H1 (cell line): ENCODE measurements at regions not wholly inside any gene's neighbourhood (a gene's known extent, or its start where the extent isn't known, plus 50 kb on each side); places are given as distances from the start of the nearest gene placed in this dataset.

Source experiments
- CTCF ChIA-PET: fragments of 300-600 bp; sonication (Branson Sonifier 250); formaldehyde crosslinking; loops from one replicate; lab custom pipeline; 2021; ENCODE audit not compliant: partially characterized antibody; lab: Charles Lee
- POLR2A ChIA-PET: fragments of 300-600 bp; sonication (Branson Sonifier 250); formaldehyde crosslinking; loops from one replicate; lab custom pipeline; 2021; ENCODE audit warnings: inconsistent platforms; ENCODE audit not compliant: partially characterized antibody; lab: Charles Lee
- DNase-seq, 2 experiments: peaks; one replicate each; pipeline versions ENCODE4 v3.0.0 to v3.0.0-alpha.2; 2010 to 2022; ENCODE audit warnings: low spot score in 2 of 2, low read depth in 1 of 2, mixed read lengths in 1 of 2
- FAIRE-seq: peaks from 2 replicates; lab custom pipeline; 2011; peaks lifted over from hg19 to GRCh38; lab: Jason Lieb, UNC
- H2AFZ ChIP-seq: 2 replicates; pipeline ENCODE4 v1.8.1; 2012; ENCODE audit warnings: low read length, inconsistent platforms
- H2AK5ac ChIP-seq: 2 replicates; pipeline ENCODE4 v1.6.1; 2013; ENCODE audit warnings: low read depth, low read length
- H2BK120ac ChIP-seq: replicated peaks from 2 replicates; pipeline ENCODE3; 2013; ENCODE audit warnings: low read depth, low read length, inconsistent platforms
- H2BK12ac ChIP-seq: 2 replicates; pipeline ENCODE4 v1.6.1; 2013; ENCODE audit warnings: low read depth, low read length
- H2BK15ac ChIP-seq: 2 replicates; pipeline ENCODE4 v1.6.1; 2013; ENCODE audit warnings: low read length
- H2BK20ac ChIP-seq: 2 replicates; pipeline ENCODE4 v1.6.1; 2013; ENCODE audit warnings: low read length
- H2BK5ac ChIP-seq: 2 replicates; pipeline ENCODE4 v1.6.1; 2013; ENCODE audit warnings: low read depth, low read length
- H3K14ac ChIP-seq: 2 replicates; pipeline ENCODE4 v1.6.1; 2013; ENCODE audit warnings: inconsistent platforms; ENCODE audit not compliant: insufficient read length
- H3K18ac ChIP-seq: 2 replicates; pipeline ENCODE4 v1.6.1; 2013; ENCODE audit warnings: low read length; ENCODE audit errors: extremely low read depth
- H3K23ac ChIP-seq: 2 replicates; pipeline ENCODE4 v1.6.1; 2013; ENCODE audit warnings: inconsistent platforms; ENCODE audit not compliant: insufficient read length
- H3K23me2 ChIP-seq: 2 replicates; pipeline ENCODE4 v1.6.1; 2013; ENCODE audit warnings: low read depth, low read length
- H3K27ac ChIP-seq: 2 replicates; pipeline ENCODE4 v1.6.1; 2011; ENCODE audit warnings: low read depth, low read length, inconsistent platforms
- H3K27me3 ChIP-seq, 4 experiments: replicated peaks in 1 of 4; 1 replicate in 1 of 4; 2 replicates in 3 of 4; pipeline versions ENCODE4 v1.6.1 to v1.8.1; 2011 to 2013; ENCODE audit warnings: low read length in 3 of 4, mild to moderate bottlenecking in 3 of 4, inconsistent platforms in 2 of 4, mixed read lengths in 2 of 4, moderate library complexity in 1 of 4; ENCODE audit not compliant: control insufficient read depth in 3 of 4, insufficient read depth in 3 of 4; ENCODE audit errors: extremely low read depth in 1 of 4
- H3K36me3 ChIP-seq, 4 experiments: 2 replicates each; pipeline versions ENCODE4 v1.6.1 to v1.8.1; 2011 to 2013; ENCODE audit warnings: mild to moderate bottlenecking in 4 of 4, low read length in 3 of 4, moderate library complexity in 2 of 4, control low read depth in 1 of 4, inconsistent platforms in 1 of 4; ENCODE audit not compliant: insufficient read depth in 4 of 4, control insufficient read depth in 2 of 4
- H3K4ac ChIP-seq: replicated peaks from 2 replicates; pipeline ENCODE3; 2013; ENCODE audit warnings: low read length, low read depth, mixed read lengths, inconsistent platforms; ENCODE audit not compliant: insufficient read length
- H3K4me1 ChIP-seq, 4 experiments: replicated peaks in 1 of 4; 1 replicate in 1 of 4; 2 replicates in 3 of 4; pipeline versions ENCODE4 v1.6.1 to v1.8.1; 2011 to 2013; ENCODE audit warnings: low read length in 3 of 4, inconsistent platforms in 2 of 4, mixed read lengths in 1 of 4; ENCODE audit not compliant: insufficient read depth in 4 of 4, control insufficient read depth in 3 of 4
- H3K4me2 ChIP-seq, 2 experiments: 2 replicates each; pipeline versions ENCODE4 v1.6.1 to v1.8.1; 2011 to 2013; ENCODE audit warnings: low read depth in 2 of 2, low read length in 2 of 2, control low read depth in 1 of 2, inconsistent platforms in 1 of 2, mild to moderate bottlenecking in 1 of 2; ENCODE audit not compliant: insufficient read depth in 1 of 2
- H3K4me3 ChIP-seq, 4 experiments: fragments of 200-600, 300-600 bp in 1 of 4; sonication (generic), shearing (Covaris generic), sonication (Bioruptor Twin) in 1 of 4; 2 replicates each; pipeline versions ENCODE4 v1.5.1 to v1.8.1; 2011 to 2016; ENCODE audit warnings: low read length in 4 of 4, low read depth in 3 of 4, control low read depth in 2 of 4, inconsistent platforms in 2 of 4, mild to moderate bottlenecking in 2 of 4, mixed read lengths in 1 of 4, moderate library complexity in 1 of 4; ENCODE audit not compliant: insufficient read depth in 2 of 4; ENCODE audit errors: extremely low read depth in 1 of 4
- H3K56ac ChIP-seq: replicated peaks from 2 replicates; pipeline ENCODE3; 2013; ENCODE audit warnings: low read depth, mild to moderate bottlenecking, mixed read lengths, low read length, inconsistent platforms; ENCODE audit not compliant: insufficient read length
- H3K79me1 ChIP-seq: 2 replicates; pipeline ENCODE4 v1.6.1; 2013; ENCODE audit warnings: low read depth, low read length, control low read depth
- H3K79me2 ChIP-seq, 2 experiments: 2 replicates each; pipeline versions ENCODE4 v1.6.1 to v1.8.1; 2012 to 2013; ENCODE audit warnings: low read length in 2 of 2, mild to moderate bottlenecking in 2 of 2, inconsistent platforms in 1 of 2; ENCODE audit not compliant: insufficient read depth in 2 of 2, control insufficient read depth in 1 of 2
- H3K9ac ChIP-seq, 4 experiments: replicated peaks in 1 of 4; 1 replicate in 1 of 4; 2 replicates in 3 of 4; pipeline versions ENCODE4 v1.6.1 to v1.8.1; 2011 to 2013; ENCODE audit warnings: low read depth in 3 of 4, low read length in 3 of 4, control low read depth in 2 of 4, mild to moderate bottlenecking in 2 of 4, moderate library complexity in 2 of 4, inconsistent platforms in 1 of 4; ENCODE audit errors: extremely low read depth in 1 of 4
- H3K9me3 ChIP-seq, 2 experiments: 2 replicates each; pipeline versions ENCODE4 v1.6.1 to v1.8.1; 2012 to 2013; ENCODE audit warnings: mild to moderate bottlenecking in 2 of 2, moderate library complexity in 2 of 2, control low read depth in 1 of 2, inconsistent platforms in 1 of 2, low read depth in 1 of 2, low read length in 1 of 2, mixed read lengths in 1 of 2; ENCODE audit not compliant: insufficient read depth in 2 of 2
- H4K20me1 ChIP-seq, 2 experiments: replicated peaks in 1 of 2; 2 replicates each; pipeline versions ENCODE3 to v1.8.1; 2011 to 2013; ENCODE audit warnings: inconsistent platforms in 2 of 2, low read length in 2 of 2, mild to moderate bottlenecking in 1 of 2; ENCODE audit not compliant: insufficient read depth in 2 of 2, control insufficient read depth in 1 of 2
- H4K5ac ChIP-seq: 2 replicates; pipeline ENCODE4 v1.6.1; 2013; ENCODE audit warnings: low read length, low read depth, mixed read lengths, inconsistent platforms; ENCODE audit not compliant: insufficient read length
- H4K8ac ChIP-seq: 2 replicates; pipeline ENCODE4 v1.8.0; 2013; ENCODE audit warnings: mild to moderate bottlenecking, moderate library complexity, low read length, inconsistent platforms; ENCODE audit not compliant: insufficient read depth; ENCODE audit errors: extremely low read depth
- H4K91ac ChIP-seq: replicated peaks from 2 replicates; pipeline ENCODE3; 2013; ENCODE audit warnings: low read length, mixed read lengths, inconsistent platforms; ENCODE audit not compliant: insufficient read length
- CBX8 ChIP-seq: fragments of 300-800, 300-1000 bp; sonication (generic); IDR thresholded peaks from 2 replicates; pipeline ENCODE4 v1.7.1; 2016; ENCODE audit warnings: low read depth, low read length, borderline replicate concordance
- CTBP2 ChIP-seq: IDR thresholded peaks from 2 replicates; pipeline ENCODE4 v1.7.0; 2011; ENCODE audit warnings: borderline replicate concordance, mild to moderate bottlenecking, moderate library complexity, mixed read lengths, low read length; ENCODE audit not compliant: insufficient read depth, insufficient read length
- EGR1 ChIP-seq: IDR thresholded peaks from 2 replicates; pipeline ENCODE4 v1.6.1; 2011; ENCODE audit warnings: low read depth, low read length, borderline replicate concordance
- EP300 ChIP-seq, 2 experiments: IDR thresholded peaks; 1 replicate in 1 of 2; 2 replicates in 1 of 2; pipeline ENCODE4 v1.6.1; 2011 to 2012; ENCODE audit warnings: low read depth in 2 of 2, low read length in 2 of 2, mild to moderate bottlenecking in 2 of 2, borderline replicate concordance in 1 of 2, inconsistent platforms in 1 of 2, moderate library complexity in 1 of 2
- KDM1A ChIP-seq: fragments of 200-600, 300-600 bp; sonication (generic); IDR thresholded peaks from 2 replicates; pipeline ENCODE4 v1.7.1; 2016; ENCODE audit warnings: mild to moderate bottlenecking, low read length, borderline replicate concordance
- KDM4A ChIP-seq: IDR thresholded peaks from one replicate; pipeline ENCODE4 v1.7.1; 2012; ENCODE audit warnings: low read depth, mild to moderate bottlenecking, moderate library complexity, low read length, inconsistent platforms; ENCODE audit not compliant: severe bottlenecking
- PHF8 ChIP-seq: fragments of 200-600 bp; sonication (generic); conservative IDR thresholded peaks from 2 replicates; pipeline ENCODE4 v1.7.1; 2012; ENCODE audit warnings: low read depth, mild to moderate bottlenecking, inconsistent platforms, low read length, moderate library complexity
- POLR2A ChIP-seq, 2 experiments: IDR thresholded peaks; 1 replicate in 1 of 2; 2 replicates in 1 of 2; pipeline ENCODE4 v1.6.1; 2011; ENCODE audit warnings: low read depth in 2 of 2, low read length in 2 of 2, mild to moderate bottlenecking in 2 of 2; ENCODE audit errors: control extremely low read depth in 1 of 2
- POLR2AphosphoS5 ChIP-seq: IDR thresholded peaks from 2 replicates; pipeline ENCODE4 v1.6.1; 2011; ENCODE audit warnings: low read depth, low read length
- RXRA ChIP-seq: IDR thresholded peaks from 2 replicates; pipeline ENCODE4 v1.6.1; 2011; ENCODE audit warnings: low read depth, mild to moderate bottlenecking, low read length, moderate library complexity; ENCODE audit not compliant: insufficient read depth
- SP1 ChIP-seq: IDR thresholded peaks from 2 replicates; pipeline ENCODE4 v1.6.1; 2011; ENCODE audit warnings: low read depth, low read length
- SP2 ChIP-seq: IDR thresholded peaks from 2 replicates; pipeline ENCODE4 v1.6.1; 2012; ENCODE audit warnings: mild to moderate bottlenecking, low read length, inconsistent platforms
- SUZ12 ChIP-seq: fragments of 200-600 bp; sonication (generic); IDR thresholded peaks from 2 replicates; pipeline ENCODE4 v1.6.1; 2012; ENCODE audit warnings: mild to moderate bottlenecking, inconsistent platforms, low read length, moderate library complexity, mixed read lengths
- TBP ChIP-seq: IDR thresholded peaks from 2 replicates; pipeline ENCODE4 v1.6.1; 2011; ENCODE audit warnings: low read depth, low read length, improper control_type of control experiment
- TEAD4 ChIP-seq: IDR thresholded peaks from 2 replicates; pipeline ENCODE4 v1.6.1; 2012; ENCODE audit warnings: low read depth, low read length, inconsistent platforms, mixed read lengths
- WGBS, 2 experiments: shearing (Covaris generic) in 1 of 2; methylation state at CpG; one replicate each; pipeline versions ENCODE4 v1.1.6 to v1.1.7; 2013 to 2015; ENCODE audit warnings: low lambda C conversion rate in 2 of 2, mixed read lengths in 2 of 2, inconsistent platforms in 1 of 2, low coverage in 1 of 2, missing lambda C conversion rate in 1 of 2; ENCODE audit not compliant: insufficient replicate concordance in 2 of 2, insufficient coverage in 1 of 2, insufficient read length in 1 of 2; ENCODE audit errors: extremely low coverage in 1 of 2, missing lambda C conversion rate in 1 of 2; 5-methylcytosine and 5-hydroxymethylcytosine counted together
- TF ChIP-seq, protein P1 (sequence below): IDR thresholded peaks from 2 replicates; pipeline ENCODE4 v1.6.1; 2012; ENCODE audit warnings: inconsistent platforms

DNA sequence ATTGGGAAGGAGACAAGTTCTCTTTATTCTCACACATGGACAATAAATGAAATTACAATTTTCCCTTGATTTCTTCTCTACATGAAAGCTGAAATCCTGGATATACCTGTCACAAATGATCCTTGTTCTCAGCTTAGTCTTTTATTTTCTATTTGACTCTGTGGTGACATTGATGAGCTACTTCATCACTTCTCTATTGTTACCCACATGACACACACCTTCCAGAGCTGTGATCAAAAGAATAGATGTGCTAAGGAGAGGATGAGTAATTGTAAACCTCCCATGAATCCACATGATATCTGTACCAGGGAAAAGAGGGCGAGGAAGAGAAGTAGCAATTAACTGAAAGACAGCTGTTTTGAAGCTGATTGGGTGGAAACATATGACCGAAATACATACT lies 102.0 kb downstream of the CAVIN4 start:
- Histone ChIP-seq H2BK5ac (no peak overlapping the region), H2BK120ac (no peak overlapping the region), H3K36me3 (no peaks in the 10 kb centered on the region), H3K27me3 (no peaks in the 10 kb centered on the region), H3K4ac (no peak overlapping the region), H3K4me2 (no peak overlapping the region), H3K56ac (no peak overlapping the region), H2BK20ac (no peak overlapping the region), H2AFZ (no peak overlapping the region), H4K20me1 (no peaks in the 10 kb centered on the region), H3K79me2 (no peaks in the 10 kb centered on the region), H2BK15ac (no peak overlapping the region), H2BK12ac (no peak overlapping the region), H3K14ac (no peak overlapping the region), H3K79me1 (no peaks in the 10 kb centered on the region), H4K5ac (no peak overlapping the region), H3K4me3 (no peak overlapping the region), H2AK5ac (no peak overlapping the region), H3K23me2 (no peaks in the 10 kb centered on the region), H3K23ac (no peak overlapping the region), H3K9me3 (no peaks in the 10 kb centered on the region), H3K18ac (no peak overlapping the region), H4K8ac (no peak overlapping the region), H4K91ac (no peak overlapping the region), H3K27ac (no peak overlapping the region), H3K4me1 (no peaks in the 10 kb centered on the region), H3K9ac (no peak overlapping the region)
- CTCF ChIA-PET: interaction anchor here (0.6 to 3.7 kb wide), 5 partner anchors 10 to 505 kb away, joined by 3 to 18 read pairs (median 4); no protein-coding TSS in a partner anchor
- no peak for DNase-seq
- no peak for FAIRE-seq
- POLR2A ChIA-PET: no interaction called here
- TF ChIP-seq TEAD4 (no peak), KDM1A (no peak), KDM4A (no peak), SUZ12 (no peak), SP1 (no peak), POLR2AphosphoS5 (no peak), CTBP2 (no peak), SP2 (no peak), PHF8 (no peak), TBP (no peak), CBX8 (no peak), POLR2A (IDR thresholded peaks at IDR 0.05; ENCODE audit: control extremely low read depth in 1 of 2, low read depth in 2 of 2, low read length in 2 of 2) (no peak), EGR1 (no peak), RXRA (no peak), EP300 (IDR thresholded peaks at IDR 0.05; ENCODE audit: borderline replicate concordance in 1 of 2, low read depth in 2 of 2, low read length in 2 of 2) (no peak)
- TF ChIP-seq, protein P1, sequence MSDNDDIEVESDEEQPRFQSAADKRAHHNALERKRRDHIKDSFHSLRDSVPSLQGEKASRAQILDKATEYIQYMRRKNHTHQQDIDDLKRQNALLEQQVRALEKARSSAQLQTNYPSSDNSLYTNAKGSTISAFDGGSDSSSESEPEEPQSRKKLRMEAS: no peak
- 88% methylated on average over 2 of the region's 2 CpGs; no CpG with 5 or more reads in 1 of the 2 experiments for WGBS, 2 experiments
